ENCODE measurements at regions not wholly inside any gene's neighbourhood (a gene's known extent, or its start where the extent isn't known, plus 50 kb on each side); places are given as distances from the start of the nearest gene placed in this dataset.

GRCh38 chr1:217026531-217026930, 303.3 kb upstream of the ESRRG start:
- no peak overlapping the region for H3K4me3 ChIP-seq
- no peaks in the 10 kb centered on the region for H3K36me3 ChIP-seq
- H3K27me3 ChIP-seq: no peaks in the 10 kb centered on the region
- H3K9me3 ChIP-seq: no peaks in the 10 kb centered on the region
- DNase-seq (ENCODE audit: low spot score): no peak
- no peak overlapping the region for H3K27ac ChIP-seq
- no peak for TF ChIP-seq CTCF (IDR thresholded peaks at IDR 0.05)
- no peaks in the 10 kb centered on the region for H3K4me1 ChIP-seq

- H3K4me1 ChIP-seq: no peaks in the 10 kb centered on the region
- H3K9me3 ChIP-seq: no peaks in the 10 kb centered on the region
- H3K27me3 ChIP-seq: no peaks in the 10 kb centered on the region
- H3K4me3 ChIP-seq: no peak overlapping the region
- no peak overlapping the region for H3K27ac ChIP-seq
- TF ChIP-seq CTCF (IDR thresholded peaks at IDR 0.05): no peak
- H3K36me3 ChIP-seq: no peaks in the 10 kb centered on the region
- no peak for DNase-seq (ENCODE audit: low spot score)
Observed at GRCh38 chr1:217025381-217025780, 302.2 kb upstream of the ESRRG start.

- DNase-seq (ENCODE audit: low spot score): no peak
- H3K9me3 ChIP-seq: no peaks in the 10 kb centered on the region
- no peak for TF ChIP-seq CTCF (IDR thresholded peaks at IDR 0.05)
- no peak overlapping the region for H3K27ac ChIP-seq
- no peaks in the 10 kb centered on the region for H3K4me1 ChIP-seq
- H3K4me3 ChIP-seq: no peak overlapping the region
- no peaks in the 10 kb centered on the region for H3K36me3 ChIP-seq
- no peaks in the 10 kb centered on the region for H3K27me3 ChIP-seq
Observed at GRCh38 chr1:217024911-217025310, 301.7 kb upstream of the ESRRG start.

- Histone ChIP-seq H3K27ac (no peak overlapping the region), H3K9me3 (no peaks in the 10 kb centered on the region), H3K4me3 (no peak overlapping the region), H3K27me3 (no peaks in the 10 kb centered on the region), H3K36me3 (no peaks in the 10 kb centered on the region), H3K4me1 (no peaks in the 10 kb centered on the region)
- no peak for TF ChIP-seq CTCF (IDR thresholded peaks at IDR 0.05)
- DNase-seq (ENCODE audit: low spot score): no peak
Observed at GRCh38 chr1:217021956-217022355, 298.7 kb upstream of the ESRRG start.

- H3K4me1 ChIP-seq: no peaks in the 10 kb centered on the region
- no peaks in the 10 kb centered on the region for H3K9me3 ChIP-seq
- no peak for DNase-seq (ENCODE audit: low spot score)
- no peaks in the 10 kb centered on the region for H3K27me3 ChIP-seq
- TF ChIP-seq CTCF (IDR thresholded peaks at IDR 0.05): no peak
- H3K27ac ChIP-seq: no peak overlapping the region
- H3K4me3 ChIP-seq: no peak overlapping the region
- H3K36me3 ChIP-seq: no peaks in the 10 kb centered on the region
Observed at GRCh38 chr1:217021400-217021799, 298.2 kb upstream of the ESRRG start.

GRCh38 chr1:217019475-217019874, 296.2 kb upstream of the ESRRG start:
- Histone ChIP-seq H3K36me3 (no peaks in the 10 kb centered on the region), H3K4me1 (no peaks in the 10 kb centered on the region), H3K27me3 (no peaks in the 10 kb centered on the region), H3K9me3 (no peaks in the 10 kb centered on the region), H3K27ac (no peak overlapping the region), H3K4me3 (no peak overlapping the region)
- no peak for TF ChIP-seq CTCF (IDR thresholded peaks at IDR 0.05)
- DNase-seq (ENCODE audit: low spot score): no peak
